Vagina (tissue), 2 donors: ENCODE measurements at regions not wholly inside any gene's neighbourhood (a gene's known extent, or its start where the extent isn't known, plus 50 kb on each side); places are given as distances from the start of the nearest gene placed in this dataset.

Source experiments
- DNase-seq, 2 donors: peaks; one replicate each; pipeline ENCODE4 v3.0.0-alpha.2; 2017; ENCODE audit errors: extremely low spot score in 2 of 2
- H3K27ac ChIP-seq: fragments of 200-600 bp; sonication (generic); one replicate; pipeline ENCODE4 v1.5.1; 2019
- H3K27me3 ChIP-seq: fragments of 200-600 bp; sonication (generic); one replicate; pipeline ENCODE4 v1.5.1; 2019
- H3K36me3 ChIP-seq, 2 donors: fragments of 200-600 bp; sonication (generic); one replicate each; pipeline ENCODE4 v1.5.1; 2017 to 2019
- H3K4me1 ChIP-seq: fragments of 200-600 bp; sonication (generic); one replicate; pipeline ENCODE4 v1.5.1; 2019
- H3K4me3 ChIP-seq, 2 donors: fragments of 200-600 bp; sonication (generic); 1 replicate in 1 of 2; 2 replicates in 1 of 2; pipeline ENCODE4 v1.5.1; 2016 to 2019
- H3K9me3 ChIP-seq: fragments of 200-600 bp; sonication (generic); one replicate; pipeline ENCODE4 v1.5.1; 2019
- POLR2A ChIP-seq, 2 donors: fragments of 450-650 bp; IDR thresholded peaks; one replicate each; pipeline ENCODE4 v1.6.1; 2017; ENCODE audit warnings: antibody characterized with exemption in 2 of 2, mild to moderate bottlenecking in 2 of 2, moderate library complexity in 2 of 2
- POLR2AphosphoS5 ChIP-seq, 2 donors: sonication (generic); formaldehyde crosslinking; IDR thresholded peaks; one replicate each; pipeline ENCODE4 v1.9.0; 2017; ENCODE audit warnings: antibody characterized with exemption in 2 of 2, mild to moderate bottlenecking in 2 of 2, low read depth in 1 of 2; ENCODE audit not compliant: insufficient read depth in 1 of 2
- intact Hi-C: fragments of 100-400 bp; cut with DNase I; formaldehyde crosslinking; loops from one replicate; pipeline ENCODE4 v1.15.1; 2023
- TF ChIP-seq, protein P1 (sequence below), 3 experiments: fragments of 450-650 bp in 2 of 3; fragments of 200-600 bp in 1 of 3; sonication (generic) in 1 of 3; IDR thresholded peaks; one replicate each; pipeline ENCODE4 v1.5.1; 2017 to 2019; ENCODE audit warnings: antibody characterized with exemption in 3 of 3, mild to moderate bottlenecking in 2 of 3, moderate library complexity in 2 of 3

GRCh38 chr5:38029397-38030065 lies 189.7 kb upstream of the GDNF start:
- Histone ChIP-seq H3K9me3 (no peaks in the 10 kb centered on the region), H3K27ac (no peak overlapping the region), H3K4me3 (no peak overlapping the region), H3K27me3 (no peaks in the 10 kb centered on the region), H3K36me3 (no peaks in the 10 kb centered on the region), H3K4me1 (no peaks in the 10 kb centered on the region)
- intact Hi-C loops, result no loop called here
- TF ChIP-seq, protein P1, sequence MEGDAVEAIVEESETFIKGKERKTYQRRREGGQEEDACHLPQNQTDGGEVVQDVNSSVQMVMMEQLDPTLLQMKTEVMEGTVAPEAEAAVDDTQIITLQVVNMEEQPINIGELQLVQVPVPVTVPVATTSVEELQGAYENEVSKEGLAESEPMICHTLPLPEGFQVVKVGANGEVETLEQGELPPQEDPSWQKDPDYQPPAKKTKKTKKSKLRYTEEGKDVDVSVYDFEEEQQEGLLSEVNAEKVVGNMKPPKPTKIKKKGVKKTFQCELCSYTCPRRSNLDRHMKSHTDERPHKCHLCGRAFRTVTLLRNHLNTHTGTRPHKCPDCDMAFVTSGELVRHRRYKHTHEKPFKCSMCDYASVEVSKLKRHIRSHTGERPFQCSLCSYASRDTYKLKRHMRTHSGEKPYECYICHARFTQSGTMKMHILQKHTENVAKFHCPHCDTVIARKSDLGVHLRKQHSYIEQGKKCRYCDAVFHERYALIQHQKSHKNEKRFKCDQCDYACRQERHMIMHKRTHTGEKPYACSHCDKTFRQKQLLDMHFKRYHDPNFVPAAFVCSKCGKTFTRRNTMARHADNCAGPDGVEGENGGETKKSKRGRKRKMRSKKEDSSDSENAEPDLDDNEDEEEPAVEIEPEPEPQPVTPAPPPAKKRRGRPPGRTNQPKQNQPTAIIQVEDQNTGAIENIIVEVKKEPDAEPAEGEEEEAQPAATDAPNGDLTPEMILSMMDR (IDR thresholded peaks at IDR 0.05), result no peak
- TF ChIP-seq POLR2A (IDR thresholded peaks at IDR 0.05) (no peak), POLR2AphosphoS5 (IDR thresholded peaks at IDR 0.05; ENCODE audit: insufficient read depth in 1 of 2, low read depth in 1 of 2) (no peak)
- DNase-seq, result no peak

GRCh38 chr5:38023799-38024198 lies 184.0 kb upstream of the GDNF start:
- Histone ChIP-seq H3K9me3 (no peaks in the 10 kb centered on the region), H3K4me1 (no peaks in the 10 kb centered on the region), H3K4me3 (no peak overlapping the region), H3K27me3 (no peaks in the 10 kb centered on the region), H3K36me3 (no peaks in the 10 kb centered on the region), H3K27ac (no peak overlapping the region)
- no peak for DNase-seq
- TF ChIP-seq POLR2A (IDR thresholded peaks at IDR 0.05), result no peak
- no peak for TF ChIP-seq POLR2AphosphoS5 (IDR thresholded peaks at IDR 0.05; ENCODE audit: insufficient read depth in 1 of 2, low read depth in 1 of 2)
- TF ChIP-seq, protein P1 (IDR thresholded peaks at IDR 0.05), result no peak
- intact Hi-C loops, result no loop called here

DNA sequence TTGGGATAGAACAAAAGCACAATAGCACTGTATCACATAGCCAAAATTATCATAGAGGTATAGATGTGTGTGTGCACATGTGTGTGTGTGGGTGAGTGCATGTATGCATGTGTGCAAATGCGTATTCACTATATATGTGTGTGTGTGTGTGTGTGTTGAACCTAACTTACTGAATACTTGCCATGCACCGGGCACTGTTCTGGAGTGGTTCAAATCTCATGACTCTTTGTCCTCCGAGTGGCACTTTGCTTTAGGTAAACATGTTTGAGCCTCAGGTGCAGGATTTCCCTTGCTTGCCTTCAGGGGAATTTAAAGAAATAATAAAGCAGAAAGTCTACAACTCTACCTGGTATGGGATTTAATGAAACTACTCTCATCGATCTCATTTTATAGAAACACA lies 183.5 kb upstream of the GDNF start:
- H3K27ac ChIP-seq, result no peak overlapping the region
- intact Hi-C loops, result no loop called here
- TF ChIP-seq POLR2A (IDR thresholded peaks at IDR 0.05) (no peak), POLR2AphosphoS5 (IDR thresholded peaks at IDR 0.05; ENCODE audit: insufficient read depth in 1 of 2, low read depth in 1 of 2) (no peak)
- TF ChIP-seq, protein P1 (IDR thresholded peaks at IDR 0.05), result no peak
- no peaks in the 10 kb centered on the region for H3K27me3 ChIP-seq
- H3K4me1 ChIP-seq, result no peaks in the 10 kb centered on the region
- no peak overlapping the region for H3K4me3 ChIP-seq
- DNase-seq, result no peak
- H3K9me3 ChIP-seq, result no peaks in the 10 kb centered on the region
- no peaks in the 10 kb centered on the region for H3K36me3 ChIP-seq

- TF ChIP-seq POLR2AphosphoS5 (IDR thresholded peaks at IDR 0.05; ENCODE audit: insufficient read depth in 1 of 2, low read depth in 1 of 2) (no peak), POLR2A (IDR thresholded peaks at IDR 0.05) (no peak)
- TF ChIP-seq, protein P1 (IDR thresholded peaks at IDR 0.05), result no peak
- Histone ChIP-seq H3K36me3 (no peaks in the 10 kb centered on the region), H3K4me3 (no peak overlapping the region), H3K27me3 (no peaks in the 10 kb centered on the region), H3K27ac (no peak overlapping the region), H3K4me1 (no peaks in the 10 kb centered on the region), H3K9me3 (no peaks in the 10 kb centered on the region)
- intact Hi-C loops, result no loop called here
- no peak for DNase-seq
Observed at GRCh38 chr5:38022631-38023030, 182.8 kb upstream of the GDNF start.

DNA sequence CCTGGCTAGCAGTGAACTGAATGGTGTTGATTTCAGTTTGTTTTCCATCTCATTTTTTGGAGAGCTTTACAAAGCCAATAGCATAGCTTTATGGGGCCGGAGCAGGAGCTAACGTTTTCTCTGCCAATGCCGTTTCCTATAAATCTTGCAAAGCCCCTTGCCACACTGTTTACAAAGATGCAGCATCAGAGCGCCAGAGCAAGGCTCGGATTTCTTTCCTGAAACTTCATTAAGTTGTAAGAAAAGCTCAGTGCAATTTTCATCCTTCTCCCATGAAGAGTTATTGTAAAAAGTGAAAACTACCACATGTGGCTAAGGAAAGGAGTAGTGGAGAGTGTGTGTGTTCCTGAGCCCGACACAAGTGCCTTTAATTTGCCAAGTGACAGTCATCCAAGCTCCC lies 178.2 kb upstream of the GDNF start:
- no peak overlapping the region for H3K27ac ChIP-seq
- no peak overlapping the region for H3K4me3 ChIP-seq
- TF ChIP-seq POLR2AphosphoS5 (IDR thresholded peaks at IDR 0.05; ENCODE audit: insufficient read depth in 1 of 2, low read depth in 1 of 2) (no peak), POLR2A (IDR thresholded peaks at IDR 0.05) (no peak)
- TF ChIP-seq, protein P1 (IDR thresholded peaks at IDR 0.05), result no peak
- DNase-seq, result no peak
- H3K27me3 ChIP-seq, result no peaks in the 10 kb centered on the region
- intact Hi-C loops, result no loop called here
- no peaks in the 10 kb centered on the region for H3K4me1 ChIP-seq
- H3K9me3 ChIP-seq, result no peaks in the 10 kb centered on the region
- H3K36me3 ChIP-seq, result no peaks in the 10 kb centered on the region
